NCI-H69 (cell line): ENCODE measurements at regions not wholly inside any gene's neighbourhood (a gene's known extent, or its start where the extent isn't known, plus 50 kb on each side); places are given as distances from the start of the nearest gene placed in this dataset.

Experiments used
- DNase-seq: peaks from one replicate; lab custom pipeline; 2025; lab: John Stamatoyannopoulos, UW

GRCh38 chrX:118167361-118167760 is 50.8 kb upstream of the KLHL13 start:
- no peak for DNase-seq

DNA sequence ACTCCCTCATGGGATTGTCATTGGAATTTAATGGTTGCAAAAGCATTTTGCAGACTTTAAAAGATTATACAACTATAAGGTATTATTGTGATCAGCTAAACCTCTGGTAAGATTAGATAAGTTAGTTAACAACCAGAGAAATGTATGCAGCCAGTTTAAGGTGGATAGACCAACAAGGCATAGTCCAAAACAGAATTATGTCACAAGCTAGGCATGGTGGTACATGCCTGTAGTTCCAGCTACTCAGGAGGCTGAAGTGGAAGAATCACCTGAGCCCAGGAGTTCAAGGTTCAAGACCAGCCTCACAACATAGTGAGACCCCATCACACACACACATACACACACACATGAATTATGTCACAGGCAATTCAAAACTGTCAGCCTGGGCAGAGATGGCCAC is 54.7 kb upstream of the KLHL13 start:
- no peak for DNase-seq

- DNase-seq = no peak
Measured at GRCh38 chrX:118174516-118175098, 58.0 kb upstream of the KLHL13 start.

GRCh38 chrX:118177708-118178107 is 61.1 kb upstream of the KLHL13 start:
- no peak for DNase-seq

GRCh38 chrX:118178450-118178849 is 61.8 kb upstream of the KLHL13 start:
- DNase-seq = no peak

- DNase-seq = no peak
Measured at GRCh38 chrX:118179161-118179560, 62.6 kb upstream of the KLHL13 start.

- DNase-seq = no peak
Measured at GRCh38 chrX:118179718-118180117, 63.1 kb upstream of the KLHL13 start.

DNA sequence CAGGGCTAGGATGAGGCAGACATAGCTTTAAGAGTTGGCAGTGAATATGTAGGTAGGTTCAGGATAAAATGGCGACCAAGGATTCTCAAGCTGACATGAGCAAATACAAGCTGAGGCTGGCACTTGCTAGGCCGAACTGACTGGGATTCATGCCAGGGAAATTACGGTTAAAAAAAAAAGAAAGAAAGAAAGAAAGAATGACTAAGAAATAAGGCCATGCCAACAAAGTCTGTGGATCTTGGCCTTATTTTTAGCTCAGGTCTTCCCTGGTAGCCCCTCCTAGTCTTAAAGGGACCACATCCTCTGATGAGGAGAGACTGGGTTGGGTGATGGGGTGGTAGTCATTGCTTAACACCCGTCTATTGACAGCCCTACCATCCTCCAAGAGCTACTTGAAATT is 64.4 kb upstream of the KLHL13 start:
- DNase-seq = no peak

- DNase-seq = peak; percentile 49
Measured at GRCh38 chrX:118182025-118182424, 65.4 kb upstream of the KLHL13 start.

DNA sequence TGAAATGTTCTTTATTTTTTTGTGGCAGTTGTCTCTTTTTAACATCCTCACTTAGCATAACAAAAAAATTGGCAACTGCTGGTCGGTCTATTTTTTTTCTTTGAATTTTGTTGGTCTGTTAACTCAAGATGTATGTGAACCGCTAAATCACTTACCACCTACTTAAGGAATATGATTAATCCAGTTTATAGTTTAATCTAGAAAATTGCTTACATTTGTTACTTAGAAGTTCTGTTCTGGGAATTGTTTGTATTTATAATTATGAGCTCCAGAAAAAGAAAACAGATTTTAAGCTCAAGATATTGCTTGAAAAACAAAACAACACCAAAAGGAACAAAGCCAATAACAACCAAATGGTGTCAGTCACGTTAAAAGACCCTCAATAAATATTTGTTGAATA is 66.1 kb upstream of the KLHL13 start:
- no peak for DNase-seq

DNA sequence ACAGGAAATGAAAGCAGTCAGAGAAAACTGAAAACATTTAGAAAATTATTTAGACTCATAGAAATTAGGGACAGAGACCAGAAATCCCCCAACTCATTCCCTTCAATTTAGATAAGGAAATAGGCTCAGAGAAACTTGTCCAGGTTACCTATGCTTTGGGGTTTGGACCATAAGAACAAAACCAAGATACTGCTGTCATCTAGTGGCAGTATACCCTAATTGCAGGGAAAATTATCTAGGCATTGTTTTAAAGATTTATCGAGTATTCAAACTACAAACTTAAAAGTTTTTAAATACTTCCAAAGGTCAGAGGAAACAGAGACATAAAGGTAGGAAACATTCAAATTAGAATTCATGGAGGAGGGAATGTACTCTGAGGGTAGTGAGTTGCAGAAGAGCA is 67.0 kb upstream of the KLHL13 start:
- DNase-seq = no peak

DNA sequence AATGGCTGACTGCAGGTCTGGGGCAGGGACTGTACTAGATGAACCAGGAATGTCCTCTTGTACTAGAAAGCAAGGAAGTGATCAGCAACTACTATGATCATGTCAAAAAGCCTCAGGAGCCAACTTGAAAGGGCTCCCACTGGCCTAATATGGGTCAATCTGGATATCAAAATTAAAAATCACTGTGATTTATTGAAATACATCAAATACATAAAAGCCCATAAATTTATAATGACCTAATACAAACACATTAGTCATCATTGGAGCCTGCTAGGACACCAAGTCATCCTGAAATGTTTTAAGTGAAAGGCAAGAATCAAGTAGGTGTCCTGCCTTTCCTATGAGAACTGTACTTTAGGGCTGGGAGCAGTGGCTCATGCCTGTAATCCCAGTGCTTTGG is 70.5 kb upstream of the KLHL13 start:
- no peak for DNase-seq

GRCh38 chrX:118189000-118189399 is 72.4 kb upstream of the KLHL13 start:
- peak; percentile 70 for DNase-seq

- peak; percentile 77 for DNase-seq
Measured at GRCh38 chrX:118189628-118190027, 73.0 kb upstream of the KLHL13 start.

DNA sequence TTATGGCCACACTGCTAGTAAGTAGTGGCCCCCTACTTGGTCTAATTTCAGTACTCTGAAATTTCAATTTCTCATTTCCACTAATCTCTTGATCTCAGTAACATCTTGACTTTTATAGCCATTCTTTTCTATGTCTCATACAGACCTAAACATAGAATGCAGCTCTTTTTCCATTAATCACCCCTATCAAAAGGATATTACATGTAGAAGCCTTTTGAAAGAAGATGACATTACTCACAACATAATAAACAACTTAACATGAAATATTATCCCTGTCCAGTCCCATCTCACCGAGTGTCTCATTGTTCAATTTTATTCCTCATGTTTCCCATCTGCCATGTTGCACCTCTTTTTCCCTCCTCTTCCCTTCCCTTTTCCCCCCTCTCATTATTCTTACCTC is 81.1 kb upstream of the KLHL13 start:
- DNase-seq = no peak

GRCh38 chrX:118198577-118198976 is 82.0 kb upstream of the KLHL13 start:
- DNase-seq = no peak

DNA sequence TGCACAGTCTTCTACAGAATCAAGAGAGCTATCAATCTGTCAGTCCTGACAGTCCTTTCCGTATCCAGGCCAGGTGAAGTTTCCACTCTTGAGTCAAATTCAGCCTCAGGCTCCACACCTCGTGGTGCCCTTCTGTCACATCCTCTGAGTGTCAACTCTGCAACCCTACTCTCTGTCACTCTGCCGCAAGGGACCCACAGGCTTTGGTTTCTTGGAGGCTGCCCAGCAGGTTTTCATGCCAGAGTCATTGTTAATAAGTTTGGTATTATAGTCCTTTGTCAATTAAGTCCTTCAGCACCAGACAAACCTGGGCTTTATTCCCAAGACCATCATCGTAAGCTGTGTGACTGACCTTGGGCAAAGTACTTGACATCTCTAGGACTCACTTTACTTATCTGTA is 83.4 kb upstream of the KLHL13 start:
- DNase-seq = no peak

DNA sequence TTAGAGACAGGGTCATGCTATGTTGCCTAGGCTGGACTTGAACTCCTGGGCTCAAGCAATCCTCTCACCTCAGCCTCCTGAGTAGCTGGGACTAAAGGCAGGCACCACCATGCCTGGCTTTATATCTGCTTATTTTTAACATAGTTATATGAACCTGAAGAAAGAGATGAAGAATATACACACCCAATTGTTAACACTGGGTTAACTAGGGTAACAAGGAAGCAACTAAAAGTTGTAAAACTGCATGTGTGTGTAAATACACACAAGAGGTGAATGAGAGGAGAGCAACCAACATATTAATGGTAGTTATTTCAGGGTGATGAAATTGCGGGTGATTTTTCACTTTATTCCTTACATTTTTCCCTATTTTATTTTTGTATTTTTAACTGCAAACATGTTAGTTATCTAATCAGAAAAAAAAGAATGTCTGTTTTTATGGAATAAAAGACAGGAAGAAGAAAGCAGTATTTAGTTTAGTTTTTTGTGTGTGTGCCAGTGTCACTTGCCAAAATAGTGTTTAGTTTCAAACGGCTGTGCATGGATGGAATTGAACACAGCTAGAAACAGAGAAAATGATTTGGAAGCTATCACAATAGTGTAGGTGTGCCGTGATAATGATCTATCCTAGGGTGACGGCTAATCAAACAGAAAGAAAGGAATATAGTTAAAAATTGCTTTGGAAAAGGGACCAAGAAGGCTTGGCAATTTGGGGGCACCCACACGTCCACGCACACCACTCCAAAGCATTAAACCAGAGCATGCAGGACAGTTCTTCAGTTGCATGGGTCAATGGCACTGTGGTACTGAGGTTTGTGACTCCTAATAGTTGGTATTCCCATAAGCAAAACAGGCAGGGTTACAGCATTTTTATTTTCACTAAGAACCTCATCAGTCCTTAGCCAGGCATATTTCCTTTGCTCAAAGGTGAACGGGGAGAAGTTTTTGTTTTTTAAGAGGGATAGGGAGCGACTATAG is 89.1 kb upstream of the KLHL13 start:
- DNase-seq = peak; percentile 17

GRCh38 chrX:118207831-118208453 is 91.3 kb upstream of the KLHL13 start:
- DNase-seq = peak; percentile 67

GRCh38 chrX:118208481-118208880 is 91.9 kb upstream of the KLHL13 start:
- DNase-seq = no peak

- no peak for DNase-seq
Measured at GRCh38 chrX:118211891-118212816, 95.5 kb upstream of the KLHL13 start.

- DNase-seq = no peak
Measured at GRCh38 chrX:118212817-118213183, 96.2 kb upstream of the KLHL13 start.
